ENCODE measurements at regions not wholly inside any gene's neighbourhood (a gene's known extent, or its start where the extent isn't known, plus 50 kb on each side); places are given as distances from the start of the nearest gene placed in this dataset.
"Not testable (repeated sequence)": the region's sequence is repeated elsewhere in the genome, so short reads cannot be mapped to it uniquely, and the experiment has no call there.

- DNase-seq: no peak
Measured at GRCh38 chr1:224061436-224061835, 52.5 kb upstream of the FBXO28 start.

GRCh38 chr1:224059897-224060427, 53.9 kb upstream of the FBXO28 start:
- DNase-seq: no peak

DNA sequence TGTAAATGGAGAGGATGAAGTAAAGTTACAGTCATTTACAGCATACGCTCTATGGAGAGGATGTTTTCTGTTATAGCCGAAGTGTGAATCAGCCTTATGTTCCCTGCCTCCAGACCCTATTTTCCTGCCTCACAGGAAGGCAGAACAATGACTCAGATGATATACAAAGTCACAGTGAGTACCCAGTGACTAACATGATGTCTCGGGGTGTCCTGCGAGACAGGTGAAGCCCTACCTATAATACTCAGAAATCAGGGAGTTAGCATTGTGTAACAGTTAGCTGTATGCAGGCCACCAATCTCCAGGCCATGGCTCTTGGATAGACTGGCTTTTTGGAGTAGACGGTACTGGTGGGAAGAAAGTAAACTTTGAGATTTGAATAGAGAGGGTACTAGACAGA, 55.6 kb upstream of the FBXO28 start:
- no peak for DNase-seq

DNA sequence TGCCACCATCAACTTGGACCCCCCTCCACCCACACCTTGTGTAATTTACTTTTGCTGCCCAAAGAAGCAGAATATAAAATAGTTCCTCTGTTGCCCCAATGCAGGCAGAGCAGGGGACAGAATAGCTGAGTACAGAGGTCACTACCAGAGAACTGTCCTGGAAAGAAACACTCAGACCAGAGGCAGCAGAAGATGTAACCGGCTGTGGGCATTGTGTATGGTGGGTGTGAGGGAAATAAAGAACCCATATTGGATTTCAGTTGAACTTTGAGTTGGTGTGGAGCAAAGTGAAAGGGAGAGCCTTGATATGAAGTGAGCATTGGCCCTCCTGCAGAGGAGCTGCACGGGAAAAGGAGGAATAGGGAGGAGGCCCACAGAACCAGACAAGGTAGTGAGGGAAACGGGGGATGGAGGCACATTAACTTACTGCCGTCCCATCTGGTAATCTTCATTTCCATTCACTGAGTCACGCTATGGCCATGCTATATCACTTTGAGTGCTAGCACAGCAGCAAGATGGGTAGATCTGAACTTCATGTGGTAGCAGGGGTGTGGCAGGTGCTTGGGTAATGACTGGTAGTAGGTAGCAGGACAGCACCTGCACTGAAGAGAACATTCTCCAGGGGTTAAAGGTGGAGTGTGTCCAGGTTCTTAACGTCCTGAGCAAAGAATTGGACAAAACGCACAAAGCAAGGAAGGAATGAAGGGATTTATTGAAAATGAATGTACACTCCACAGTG, 56.3 kb upstream of the FBXO28 start:
- no peak for DNase-seq

- DNase-seq: no peak
Measured at GRCh38 chr1:224054611-224055010, 59.3 kb upstream of the FBXO28 start.

GRCh38 chr1:224054012-224054411, 59.9 kb upstream of the FBXO28 start:
- DNase-seq: no peak

DNA sequence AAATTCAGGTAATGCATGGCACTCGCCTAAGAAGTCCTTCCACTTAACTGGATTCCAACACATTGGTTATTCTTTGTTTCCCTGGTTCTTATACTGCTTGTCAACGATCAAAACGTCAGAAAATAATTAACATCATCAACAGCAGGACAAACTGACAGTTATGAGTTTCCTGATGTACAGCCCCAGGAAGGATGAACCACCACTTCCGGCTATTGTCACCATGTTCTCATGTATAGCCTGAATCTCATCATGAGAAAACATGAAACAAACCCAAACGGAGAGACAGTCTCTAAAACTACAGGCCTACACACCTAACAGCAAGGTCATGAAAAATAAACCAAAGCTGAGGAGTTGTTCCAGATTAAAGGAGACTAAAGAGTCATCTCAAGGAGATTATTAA, 60.5 kb upstream of the FBXO28 start:
- DNase-seq: no peak

- no peak for DNase-seq
Measured at GRCh38 chr1:224052772-224053171, 61.1 kb upstream of the FBXO28 start.

DNA sequence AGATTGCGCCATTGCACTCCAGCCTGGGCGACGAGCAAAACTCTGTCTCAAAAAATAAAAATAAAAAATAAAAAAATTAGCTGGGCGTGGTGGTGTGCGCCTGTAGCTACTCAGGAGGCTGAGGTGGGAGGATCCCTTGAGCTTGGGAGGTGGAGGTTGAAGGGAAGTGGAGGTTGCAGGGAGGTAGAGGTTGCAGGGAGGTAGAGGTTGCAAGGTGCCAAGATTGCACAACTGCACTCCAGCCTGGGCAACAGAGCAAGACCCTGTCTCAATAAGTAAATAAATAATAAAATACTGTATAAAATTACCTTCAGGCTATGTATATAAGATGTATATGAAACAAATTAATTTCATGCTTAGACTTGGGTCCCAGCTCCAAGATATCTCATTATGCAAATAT, 62.1 kb upstream of the FBXO28 start:
- not testable (repeated sequence) for DNase-seq

DNA sequence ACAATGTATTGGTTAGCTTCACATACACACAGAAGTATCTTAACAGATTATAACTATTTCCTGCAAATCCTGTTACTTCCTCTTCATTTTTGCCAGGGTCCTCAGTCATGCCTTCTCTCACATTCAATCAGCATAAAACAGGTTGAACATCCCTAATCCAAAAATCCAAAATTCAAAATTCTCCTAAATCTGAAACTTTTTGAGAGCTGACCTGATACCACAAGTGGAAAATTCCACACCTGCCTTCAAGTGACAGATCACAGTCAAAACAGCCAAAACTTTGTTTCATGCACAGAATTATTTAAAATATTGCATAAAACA, 62.9 kb upstream of the FBXO28 start:
- DNase-seq: no peak

DNA sequence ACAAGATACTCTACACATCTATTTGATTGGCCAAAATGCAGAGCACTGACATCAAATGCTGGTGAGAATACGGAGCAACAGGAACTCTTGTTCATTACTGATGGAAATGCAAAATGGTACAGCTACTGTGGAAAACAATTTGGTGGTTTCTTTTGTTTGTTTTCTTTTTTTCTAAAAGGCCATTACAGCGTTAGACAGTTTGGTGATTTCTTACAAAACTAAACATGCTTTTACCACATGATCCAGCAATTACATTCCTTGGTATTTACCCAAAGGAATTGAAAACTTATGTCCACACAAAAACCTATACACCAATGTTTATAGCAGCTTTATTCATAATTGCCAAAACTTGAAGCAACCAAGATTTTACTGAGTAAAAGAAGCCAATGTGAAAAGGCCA, 66.4 kb upstream of the FBXO28 start:
- DNase-seq: no peak

DNA sequence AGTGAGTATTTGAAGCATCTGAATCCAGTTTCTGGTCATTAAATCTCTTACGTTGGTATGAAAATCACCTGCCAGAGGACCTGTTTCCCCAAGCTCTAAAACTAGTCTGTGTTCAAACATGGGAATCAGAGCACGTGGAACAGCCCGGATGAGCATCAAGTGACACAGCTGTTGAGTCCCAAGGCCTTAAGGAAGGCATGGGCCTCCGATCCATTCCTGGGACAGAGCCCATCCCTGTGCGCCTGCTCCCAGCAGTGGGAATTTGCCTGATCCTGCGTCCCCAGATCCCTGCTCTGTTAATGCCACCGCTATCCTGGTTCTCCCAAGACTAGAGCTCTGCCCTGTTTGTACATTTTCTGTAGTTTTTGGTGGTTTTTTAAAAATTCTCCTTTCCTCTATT, 68.4 kb upstream of the FBXO28 start:
- DNase-seq: no peak

DNA sequence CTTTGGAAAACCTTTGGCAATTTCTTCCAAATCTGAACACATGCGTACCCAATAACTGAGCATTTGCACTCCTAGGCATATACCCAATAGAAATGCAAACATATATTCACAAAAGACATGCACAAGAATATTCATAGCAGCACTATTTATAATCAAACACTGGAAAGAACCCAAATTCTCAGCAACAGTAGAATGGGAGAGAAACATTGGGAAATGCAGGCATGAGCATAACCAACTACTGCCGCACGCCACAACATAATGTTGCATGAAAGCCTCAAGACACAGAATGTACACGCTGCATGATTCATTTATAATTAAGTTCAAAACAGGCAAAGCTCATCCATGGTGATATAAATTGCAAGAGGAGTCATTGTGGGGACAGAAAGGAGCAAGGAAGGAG, 69.5 kb upstream of the FBXO28 start:
- DNase-seq: no peak

DNA sequence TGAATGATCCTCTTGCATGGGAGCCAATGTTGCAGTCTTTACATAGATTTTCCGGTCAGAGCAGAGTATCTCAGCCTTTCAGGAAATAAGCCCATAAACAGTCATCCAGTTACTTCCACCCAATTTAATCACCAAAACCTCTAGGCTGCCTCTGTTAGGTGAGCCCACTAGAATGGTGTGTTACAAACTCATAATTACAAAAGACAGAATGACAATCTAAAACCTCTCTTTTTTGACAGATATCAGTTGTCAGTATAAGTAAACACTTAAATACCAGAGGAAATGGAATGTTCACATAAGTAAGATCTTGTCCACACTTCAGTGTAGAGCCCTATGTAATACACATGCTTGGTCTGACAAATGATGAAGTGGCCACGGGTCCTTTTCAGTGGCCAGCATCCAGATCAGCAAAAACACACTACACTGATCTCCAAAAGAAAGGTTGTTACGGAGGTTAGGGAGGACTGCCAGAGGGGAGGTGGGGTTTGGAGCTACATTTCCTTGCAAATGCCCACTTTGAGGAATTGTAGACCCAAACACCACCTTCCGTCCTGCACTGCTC, 71.3 kb upstream of the FBXO28 start:
- no peak for DNase-seq

- no peak for DNase-seq
Measured at GRCh38 chr1:224041032-224041431, 72.9 kb upstream of the FBXO28 start.

GRCh38 chr1:224040423-224040822, 73.5 kb upstream of the FBXO28 start:
- DNase-seq: not testable (repeated sequence)

DNA sequence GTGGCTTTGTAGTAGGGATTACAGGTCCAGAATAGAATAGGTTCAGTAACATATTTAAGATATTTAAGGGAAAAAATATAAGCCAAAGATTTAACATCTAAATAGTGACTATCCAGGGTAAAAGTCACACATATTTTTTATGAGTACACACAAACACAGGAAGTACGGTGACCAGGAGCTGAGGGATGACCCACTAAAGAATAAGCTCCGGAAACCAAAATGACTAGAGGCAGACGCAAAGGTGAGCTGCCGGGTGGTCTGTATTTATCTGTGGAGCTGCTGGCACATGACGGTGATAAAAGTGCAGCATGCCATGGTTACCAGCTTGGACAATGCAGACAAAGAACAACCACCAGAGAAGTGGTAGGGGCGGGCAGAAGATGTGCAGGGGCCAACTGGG, 73.9 kb upstream of the FBXO28 start:
- DNase-seq: not testable (repeated sequence)

DNA sequence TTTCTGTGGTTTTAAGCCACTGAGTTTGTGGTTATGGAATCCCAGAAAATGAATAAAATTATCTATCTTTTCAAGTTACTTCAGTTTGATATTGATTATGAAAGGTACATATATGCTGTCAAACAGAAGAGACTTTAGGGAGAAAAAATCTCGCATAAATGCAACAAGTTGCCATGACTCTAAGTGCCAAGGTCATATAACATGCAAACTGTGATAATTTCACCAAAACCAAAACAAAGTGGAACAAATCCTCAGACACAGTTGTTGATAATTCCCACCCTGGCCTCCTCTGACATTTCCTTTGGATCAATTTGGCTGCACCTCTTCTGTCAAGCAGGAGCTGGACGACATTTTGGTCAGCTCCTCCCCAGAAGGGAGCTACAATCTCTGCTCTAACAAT, 75.1 kb upstream of the FBXO28 start:
- not testable (repeated sequence) for DNase-seq

DNA sequence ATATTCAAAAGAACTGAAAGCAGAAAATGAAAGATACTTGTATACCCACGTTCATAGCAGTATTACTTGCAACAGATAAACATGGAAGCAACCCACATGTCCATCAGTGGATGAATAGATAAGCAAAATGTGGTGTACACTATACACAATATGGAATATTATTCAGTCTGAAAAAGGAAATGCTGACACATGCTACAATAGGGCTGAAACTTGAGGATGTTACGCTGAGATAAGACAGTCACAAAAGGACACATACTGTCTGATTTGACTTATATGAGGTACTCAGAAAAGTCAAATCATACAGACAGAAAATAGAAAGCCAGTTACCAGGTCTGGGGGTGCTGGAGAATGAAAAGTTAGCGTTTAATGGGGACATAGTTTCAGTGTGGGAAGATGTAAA, 76.5 kb upstream of the FBXO28 start:
- DNase-seq: not testable (repeated sequence)

GRCh38 chr1:224032608-224033276, 81.2 kb upstream of the FBXO28 start:
- DNase-seq: not testable (repeated sequence)

DNA sequence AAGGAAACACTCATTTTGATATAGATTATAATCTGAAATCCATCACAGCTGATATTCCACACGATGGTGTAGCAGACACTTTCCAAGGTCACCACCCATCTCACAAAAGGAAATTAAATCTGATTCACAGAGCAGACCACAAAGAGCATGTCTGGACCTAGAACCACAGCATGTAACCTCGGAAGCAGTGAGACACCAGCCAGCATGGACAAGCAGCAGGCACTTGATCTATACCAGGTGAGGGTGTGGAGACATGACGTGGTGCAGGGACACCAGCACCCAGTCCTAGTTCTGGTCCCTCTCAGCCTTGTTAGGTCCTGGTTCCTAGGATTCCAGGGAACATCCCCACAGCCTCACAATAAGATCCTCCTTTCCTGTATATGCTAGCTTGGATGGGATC, 81.9 kb upstream of the FBXO28 start:
- DNase-seq: not testable (repeated sequence)

DNA sequence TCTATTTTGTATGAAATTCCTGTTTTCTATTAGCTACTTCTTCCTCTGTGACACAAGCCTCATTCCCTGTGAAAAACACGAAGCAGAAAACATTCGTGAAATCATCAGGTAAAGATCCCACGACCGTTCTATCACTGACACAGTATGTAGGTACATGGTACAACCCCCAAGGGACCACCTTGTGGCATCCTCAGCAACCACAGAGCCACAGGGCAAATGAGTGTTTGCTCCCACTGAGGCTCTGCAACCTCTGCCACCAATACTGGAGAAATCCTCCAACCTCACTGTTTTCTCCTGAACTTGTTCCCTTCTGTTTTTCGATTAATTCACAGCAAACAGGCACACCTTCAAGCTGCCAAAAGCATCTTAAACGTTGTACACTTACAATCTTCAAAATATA, 83.7 kb upstream of the FBXO28 start:
- not testable (repeated sequence) for DNase-seq

- DNase-seq: not testable (repeated sequence)
Measured at GRCh38 chr1:224029286-224030025, 84.5 kb upstream of the FBXO28 start.

GRCh38 chr1:224028802-224029201, 85.1 kb upstream of the FBXO28 start:
- not testable (repeated sequence) for DNase-seq

Measured in stimulated activated naive CD4-positive, alpha-beta T cell (primary cell).